MCF 10A (cell line): ENCODE measurements at regions not wholly inside any gene's neighbourhood (a gene's known extent, or its start where the extent isn't known, plus 50 kb on each side); places are given as distances from the start of the nearest gene placed in this dataset.

ENCODE experiments used
- BruUV-seq: library from RNA; stranded (reverse); fragments of 400-500 nt; replicated peaks from 2 replicates; lab custom pipeline; 2021; lab: Mats Ljungman, UMichigan
- CTCF ChIA-PET: fragments of 300-600 bp; sonication (Branson Sonifier 250); formaldehyde crosslinking; extraction: SDS; loops from one replicate; lab custom pipeline; 2021; ENCODE audit warnings: antibody characterized with exemption, inconsistent platforms; lab: Yijun Ruan, JAX
- POLR2A ChIA-PET: fragments of 300-600, 350-650 bp; sonication (Branson Sonifier 250); formaldehyde crosslinking; extraction: SDS; loops from one replicate; lab custom pipeline; 2020; ENCODE audit warnings: antibody characterized with exemption, inconsistent platforms; lab: Yijun Ruan, JAX
- DNase-seq: peaks from one replicate; pipeline ENCODE4 v3.0.0-alpha.2; 2018; ENCODE audit not compliant: unreplicated experiment
- H3K27ac Mint-ChIP-seq: one replicate; pipeline ENCODE4 v1.8.0; 2022; ENCODE audit warnings: mild to moderate bottlenecking, low read depth, mixed read lengths; ENCODE audit not compliant: unreplicated experiment
- H3K27me3 Mint-ChIP-seq: one replicate; pipeline ENCODE4 v1.8.0; 2022; ENCODE audit warnings: mixed read lengths; ENCODE audit not compliant: insufficient read depth, unreplicated experiment
- H3K36me3 Mint-ChIP-seq: one replicate; pipeline ENCODE4 v1.8.0; 2022; ENCODE audit warnings: mild to moderate bottlenecking, moderate library complexity, mixed read lengths; ENCODE audit not compliant: insufficient read depth, unreplicated experiment
- H3K4me1 Mint-ChIP-seq: one replicate; pipeline ENCODE4 v1.8.0; 2022; ENCODE audit warnings: mixed read lengths; ENCODE audit not compliant: insufficient read depth, unreplicated experiment
- H3K4me3 Mint-ChIP-seq: one replicate; pipeline ENCODE4 v1.8.0; 2022; ENCODE audit warnings: mild to moderate bottlenecking, moderate library complexity, mixed read lengths; ENCODE audit not compliant: unreplicated experiment
- H3K9me3 Mint-ChIP-seq: one replicate; pipeline ENCODE4 v1.8.0; 2022; ENCODE audit warnings: mixed read lengths; ENCODE audit not compliant: unreplicated experiment
- CTCF ChIP-seq: fragments of 200-600 bp; IDR thresholded peaks from one replicate; pipeline ENCODE4 v1.8.0; 2022; ENCODE audit warnings: antibody characterized with exemption, mild to moderate bottlenecking; ENCODE audit not compliant: unreplicated experiment
- intact Hi-C: fragments of 100-400 bp; cut with micrococcal nuclease; formaldehyde crosslinking; loops from 2 replicates; pipeline ENCODE4 v1.14.1; 2022

- intact Hi-C loops = no loop called here
- CTCF ChIA-PET = no interaction called here
These were observed 403.9 kb downstream of the CTTN start for GRCh38 chr11:70802185-70802584.

GRCh38 chr11:70804139-70804837 is 406.0 kb downstream of the CTTN start:
- ChIA-PET CTCF (interaction anchor here (1.5 kb wide), 1 partner anchor 10 kb away, joined by 4 read pairs; no protein-coding TSS in a partner anchor), POLR2A (no interaction called here)
- peaks cover 46% of the 10 kb centered on the region for H3K9me3 Mint-ChIP-seq
- no TSS peak for BruUV-seq
- no peaks in the 10 kb centered on the region for H3K36me3 Mint-ChIP-seq
- no peak overlapping the region for H3K27ac Mint-ChIP-seq
- intact Hi-C loops = no loop called here
- H3K4me3 Mint-ChIP-seq = no peak overlapping the region
- no peaks in the 10 kb centered on the region for H3K27me3 Mint-ChIP-seq
- TF ChIP-seq CTCF = no peak
- no peak for DNase-seq
- H3K4me1 Mint-ChIP-seq = no peaks in the 10 kb centered on the region

More at GRCh38 chr11:70802185-70802584, 403.9 kb downstream of the CTTN start:
- POLR2A ChIA-PET = no interaction called here
- Mint-ChIP-seq H3K4me1 (no peaks in the 10 kb centered on the region), H3K4me3 (no peak overlapping the region), H3K27me3 (no peaks in the 10 kb centered on the region), H3K9me3 (peaks cover 53% of the 10 kb centered on the region), H3K36me3 (no peaks in the 10 kb centered on the region), H3K27ac (no peak overlapping the region)
- no peak for TF ChIP-seq CTCF
- no peak for DNase-seq
- no TSS peak for BruUV-seq

GRCh38 chr11:70805243-70805642 is 406.9 kb downstream of the CTTN start:
- DNase-seq = no peak
- Mint-ChIP-seq H3K27me3 (no peaks in the 10 kb centered on the region), H3K36me3 (no peaks in the 10 kb centered on the region), H3K27ac (no peak overlapping the region), H3K9me3 (peaks cover 47% of the 10 kb centered on the region), H3K4me1 (no peaks in the 10 kb centered on the region), H3K4me3 (no peak overlapping the region)
- intact Hi-C loops = no loop called here
- no TSS peak for BruUV-seq
- ChIA-PET CTCF (interaction anchor here (0.5 to 1.5 kb wide), 3 partner anchors 9 to 28 kb away, joined by 3 to 4 read pairs (median 3); no protein-coding TSS in a partner anchor), POLR2A (interaction anchor here (0.6 kb wide), 2 partner anchors 9 to 10 kb away, joined by 3 read pairs; no protein-coding TSS in a partner anchor)
- TF ChIP-seq CTCF = no peak

GRCh38 chr11:70805971-70806370 is 407.6 kb downstream of the CTTN start:
- no peak overlapping the region for H3K27ac Mint-ChIP-seq
- ChIA-PET POLR2A (interaction anchor here (0.6 kb wide), 1 partner anchor 10 kb away, joined by 3 read pairs; no protein-coding TSS in a partner anchor), CTCF (interaction anchor here (0.6 to 1.5 kb wide), 2 partner anchors 8 to 28 kb away, joined by 3 to 4 read pairs; no protein-coding TSS in a partner anchor)
- intact Hi-C loops = no loop called here
- no peaks in the 10 kb centered on the region for H3K4me1 Mint-ChIP-seq
- no peaks in the 10 kb centered on the region for H3K36me3 Mint-ChIP-seq
- H3K4me3 Mint-ChIP-seq = no peak overlapping the region
- BruUV-seq = no TSS peak
- H3K27me3 Mint-ChIP-seq = no peaks in the 10 kb centered on the region
- peaks cover 44% of the 10 kb centered on the region for H3K9me3 Mint-ChIP-seq
- DNase-seq = no peak
- TF ChIP-seq CTCF = no peak
